ENCODE measurements at regions not wholly inside any gene's neighbourhood (a gene's known extent, or its start where the extent isn't known, plus 50 kb on each side); places are given as distances from the start of the nearest gene placed in this dataset.
A peak's percentile ranks its signal among the peaks of the same experiment; 100 is the strongest.

- no peak for DNase-seq (ENCODE audit: low spot score)
- no peak overlapping the region for H3K4me3 Mint-ChIP-seq
- peaks cover 8% of the 10 kb centered on the region for H3K27me3 Mint-ChIP-seq (ENCODE audit: low read depth)
- H3K36me3 Mint-ChIP-seq (ENCODE audit: low read depth) = no peaks in the 10 kb centered on the region
- no peak overlapping the region for H3K27ac Mint-ChIP-seq
- H3K9me3 Mint-ChIP-seq = no peaks in the 10 kb centered on the region
- no peaks in the 10 kb centered on the region for H3K4me1 Mint-ChIP-seq (ENCODE audit: low read depth)
These were observed 91.1 kb upstream of the PTPN1 start for GRCh38 chr20:50418890-50419642.

GRCh38 chr20:50420380-50420779 is 89.8 kb upstream of the PTPN1 start:
- Mint-ChIP-seq H3K4me3 (no peak overlapping the region), H3K4me1 (ENCODE audit: low read depth) (no peaks in the 10 kb centered on the region), H3K9me3 (no peaks in the 10 kb centered on the region), H3K27ac (no peak overlapping the region), H3K27me3 (ENCODE audit: low read depth) (peaks cover 8% of the 10 kb centered on the region), H3K36me3 (ENCODE audit: low read depth) (no peaks in the 10 kb centered on the region)
- no peak for DNase-seq (ENCODE audit: low spot score)

GRCh38 chr20:50421356-50422340 is 88.5 kb upstream of the PTPN1 start:
- DNase-seq (ENCODE audit: low spot score) = no peak
- Mint-ChIP-seq H3K27ac (no peak overlapping the region), H3K27me3 (ENCODE audit: low read depth) (peaks cover 6% of the 10 kb centered on the region), H3K9me3 (no peaks in the 10 kb centered on the region), H3K4me3 (no peak overlapping the region), H3K36me3 (ENCODE audit: low read depth) (no peaks in the 10 kb centered on the region), H3K4me1 (ENCODE audit: low read depth) (no peaks in the 10 kb centered on the region)

- Mint-ChIP-seq H3K27ac (no peak overlapping the region), H3K27me3 (ENCODE audit: low read depth) (peaks cover 10% of the 10 kb centered on the region), H3K4me3 (no peak overlapping the region), H3K36me3 (ENCODE audit: low read depth) (no peaks in the 10 kb centered on the region), H3K9me3 (no peaks in the 10 kb centered on the region), H3K4me1 (ENCODE audit: low read depth) (no peaks in the 10 kb centered on the region)
- no peak for DNase-seq (ENCODE audit: low spot score)
These were observed 86.4 kb upstream of the PTPN1 start for GRCh38 chr20:50423758-50424157.

- H3K36me3 Mint-ChIP-seq (ENCODE audit: low read depth) = no peaks in the 10 kb centered on the region
- DNase-seq (ENCODE audit: low spot score) = no peak
- peaks cover 5% of the 10 kb centered on the region for H3K27me3 Mint-ChIP-seq (ENCODE audit: low read depth)
- H3K9me3 Mint-ChIP-seq = no peaks in the 10 kb centered on the region
- no peaks in the 10 kb centered on the region for H3K4me1 Mint-ChIP-seq (ENCODE audit: low read depth)
- H3K4me3 Mint-ChIP-seq = no peak overlapping the region
- H3K27ac Mint-ChIP-seq = no peak overlapping the region
These were observed 85.1 kb upstream of the PTPN1 start for GRCh38 chr20:50425076-50425475.

- no peak for DNase-seq (ENCODE audit: low spot score)
- H3K4me1 Mint-ChIP-seq (ENCODE audit: low read depth) = no peaks in the 10 kb centered on the region
- no peaks in the 10 kb centered on the region for H3K36me3 Mint-ChIP-seq (ENCODE audit: low read depth)
- H3K27me3 Mint-ChIP-seq (ENCODE audit: low read depth) = peaks cover 5% of the 10 kb centered on the region
- H3K27ac Mint-ChIP-seq = peak overlapping the region; percentile 11
- no peaks in the 10 kb centered on the region for H3K9me3 Mint-ChIP-seq
- no peak overlapping the region for H3K4me3 Mint-ChIP-seq
These were observed 83.1 kb upstream of the PTPN1 start for GRCh38 chr20:50426866-50427718.

DNA sequence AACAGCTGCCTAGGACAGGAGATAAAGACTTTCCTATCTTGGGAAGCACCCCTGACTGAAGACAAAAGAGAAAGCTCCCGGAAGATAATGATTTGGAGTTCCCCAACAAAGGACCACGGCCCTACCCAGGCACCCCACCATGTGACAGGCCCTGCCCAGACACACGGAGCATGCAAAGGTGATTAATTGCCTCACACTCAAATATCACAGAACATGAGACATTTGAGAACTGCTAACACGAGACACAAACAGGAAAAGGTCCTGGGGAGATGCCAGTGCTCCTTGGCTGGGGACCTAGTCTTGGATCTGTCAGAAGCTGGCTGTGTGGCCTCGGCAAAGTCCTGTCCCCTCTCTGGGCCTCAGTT is 82.5 kb upstream of the PTPN1 start:
- Mint-ChIP-seq H3K27me3 (ENCODE audit: low read depth) (peaks cover 5% of the 10 kb centered on the region), H3K36me3 (ENCODE audit: low read depth) (no peaks in the 10 kb centered on the region), H3K4me1 (ENCODE audit: low read depth) (no peaks in the 10 kb centered on the region), H3K27ac (no peak overlapping the region), H3K4me3 (no peak overlapping the region), H3K9me3 (no peaks in the 10 kb centered on the region)
- DNase-seq (ENCODE audit: low spot score) = no peak

- H3K4me3 Mint-ChIP-seq = no peak overlapping the region
- no peaks in the 10 kb centered on the region for H3K4me1 Mint-ChIP-seq (ENCODE audit: low read depth)
- H3K36me3 Mint-ChIP-seq (ENCODE audit: low read depth) = no peaks in the 10 kb centered on the region
- H3K27me3 Mint-ChIP-seq (ENCODE audit: low read depth) = peaks cover 5% of the 10 kb centered on the region
- H3K27ac Mint-ChIP-seq = no peak overlapping the region
- no peak for DNase-seq (ENCODE audit: low spot score)
- H3K9me3 Mint-ChIP-seq = no peaks in the 10 kb centered on the region
These were observed 81.9 kb upstream of the PTPN1 start for GRCh38 chr20:50428097-50428828.

DNA sequence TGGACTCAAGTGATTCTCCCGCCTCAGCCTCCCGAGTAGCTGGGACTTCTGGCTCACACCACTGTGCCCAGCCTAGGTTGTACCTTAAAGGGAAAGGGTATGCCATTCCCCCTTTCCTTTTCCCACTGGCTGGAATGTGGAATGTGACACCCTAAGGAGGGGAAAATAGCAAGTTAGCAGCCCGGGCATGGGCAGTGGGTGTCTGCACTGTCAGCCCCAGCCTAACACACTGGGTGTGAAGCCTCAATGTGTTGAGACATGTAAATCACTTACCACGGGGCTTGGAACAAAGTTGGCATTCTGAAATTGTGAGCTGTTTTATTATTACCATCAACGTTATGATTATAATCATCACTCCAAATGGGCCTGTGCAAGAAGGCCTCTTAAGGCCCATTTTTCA is 80.8 kb upstream of the PTPN1 start:
- Mint-ChIP-seq H3K4me3 (no peak overlapping the region), H3K36me3 (ENCODE audit: low read depth) (no peaks in the 10 kb centered on the region), H3K9me3 (no peaks in the 10 kb centered on the region)

DNA sequence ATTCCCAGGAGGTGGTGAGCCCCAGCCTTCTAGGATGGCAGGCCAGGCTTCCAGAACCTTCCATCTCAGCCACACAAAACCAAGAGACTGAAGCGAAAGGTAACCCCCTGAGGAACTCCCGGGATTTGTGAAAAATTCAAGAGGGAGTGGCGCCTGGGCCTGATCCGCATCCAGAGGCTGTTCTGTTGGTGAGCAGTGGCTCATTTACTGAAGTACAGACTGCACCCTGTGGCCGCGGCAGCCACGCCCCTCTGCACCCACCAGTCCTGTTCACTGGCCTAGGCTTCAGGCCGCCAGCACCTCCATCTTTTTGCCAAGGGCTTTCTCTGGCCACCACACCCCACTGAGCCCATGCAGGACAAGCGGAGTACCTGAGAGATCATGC is 79.1 kb upstream of the PTPN1 start:
- Mint-ChIP-seq H3K9me3 (no peaks in the 10 kb centered on the region), H3K4me3 (no peak overlapping the region)

More for the DNA sequence above, 80.8 kb upstream of the PTPN1 start:
- no peak overlapping the region for H3K27ac Mint-ChIP-seq
- no peak for DNase-seq (ENCODE audit: low spot score)
- no peaks in the 10 kb centered on the region for H3K4me1 Mint-ChIP-seq (ENCODE audit: low read depth)
- H3K27me3 Mint-ChIP-seq (ENCODE audit: low read depth) = peaks cover 5% of the 10 kb centered on the region

DNA sequence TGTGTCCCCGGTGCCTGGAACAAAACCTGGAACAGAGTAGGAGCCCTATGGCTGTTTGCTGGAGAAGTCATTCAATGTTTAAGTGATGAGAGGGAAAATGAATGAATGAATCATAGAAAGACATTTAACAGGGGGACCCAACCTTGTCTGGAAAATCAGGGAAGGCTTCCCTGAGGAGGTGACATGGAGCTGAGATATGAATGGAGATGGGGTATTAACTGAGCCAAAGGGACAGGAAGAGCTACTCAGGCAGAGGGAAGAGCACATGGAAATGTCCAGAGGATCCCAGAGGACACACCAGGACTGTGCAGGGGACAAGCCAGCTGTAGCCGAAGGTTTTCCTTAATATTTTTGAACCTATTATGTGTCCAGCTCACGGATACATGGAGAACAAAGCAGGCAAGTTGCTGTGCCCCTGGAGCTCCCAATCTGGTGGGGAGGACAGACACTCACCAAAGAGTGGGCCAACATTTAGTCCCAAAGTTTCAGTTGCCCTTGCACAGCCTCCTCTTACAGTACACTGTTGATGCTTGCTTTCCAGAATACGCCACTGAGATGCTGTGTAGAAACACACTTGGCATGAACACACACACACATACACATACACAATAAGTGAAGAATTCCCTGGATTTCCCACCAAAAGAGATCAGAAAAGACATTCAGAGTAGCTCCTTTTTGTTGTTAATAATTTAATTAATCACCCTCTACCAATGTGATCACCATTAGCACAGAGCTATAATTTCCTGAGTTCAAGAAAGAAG is 77.0 kb upstream of the PTPN1 start:
- no peak for DNase-seq (ENCODE audit: low spot score)
- Mint-ChIP-seq H3K4me1 (ENCODE audit: low read depth) (no peaks in the 10 kb centered on the region), H3K4me3 (no peak overlapping the region), H3K27ac (no peak overlapping the region), H3K27me3 (ENCODE audit: low read depth) (no peaks in the 10 kb centered on the region), H3K36me3 (ENCODE audit: low read depth) (no peaks in the 10 kb centered on the region), H3K9me3 (no peaks in the 10 kb centered on the region)

More for the DNA sequence above, 79.1 kb upstream of the PTPN1 start:
- H3K27ac Mint-ChIP-seq = no peak overlapping the region
- peaks cover 5% of the 10 kb centered on the region for H3K27me3 Mint-ChIP-seq (ENCODE audit: low read depth)
- H3K36me3 Mint-ChIP-seq (ENCODE audit: low read depth) = no peaks in the 10 kb centered on the region
- DNase-seq (ENCODE audit: low spot score) = no peak
- no peaks in the 10 kb centered on the region for H3K4me1 Mint-ChIP-seq (ENCODE audit: low read depth)

GRCh38 chr20:50434321-50434652 is 75.9 kb upstream of the PTPN1 start:
- Mint-ChIP-seq H3K27me3 (ENCODE audit: low read depth) (no peaks in the 10 kb centered on the region), H3K27ac (no peak overlapping the region), H3K4me3 (no peak overlapping the region), H3K4me1 (ENCODE audit: low read depth) (no peaks in the 10 kb centered on the region), H3K36me3 (ENCODE audit: low read depth) (no peaks in the 10 kb centered on the region), H3K9me3 (no peaks in the 10 kb centered on the region)
- DNase-seq (ENCODE audit: low spot score) = no peak
